Mesenchymal stem cell (in vitro differentiated cells and primary cell): ENCODE measurements at regions not wholly inside any gene's neighbourhood (a gene's known extent, or its start where the extent isn't known, plus 50 kb on each side); places are given as distances from the start of the nearest gene placed in this dataset.
A peak's percentile ranks its signal among the peaks of the same experiment; 100 is the strongest.

ENCODE experiments used
- DNase-seq: peaks from one replicate; pipeline ENCODE4 v3.0.0-alpha.2; 2013
- H2AFZ ChIP-seq: one replicate; pipeline ENCODE4 v1.6.1; 2013; ENCODE audit warnings: low read depth, mild to moderate bottlenecking, control low read depth, inconsistent platforms, low read length, moderate library complexity
- H2AK5ac ChIP-seq: 2 replicates; pipeline ENCODE4 v1.6.1; 2013; ENCODE audit warnings: low read length, moderate library complexity, mild to moderate bottlenecking, inconsistent platforms; ENCODE audit not compliant: severe bottlenecking
- H2BK120ac ChIP-seq: one replicate; pipeline ENCODE4 v1.6.1; 2013; ENCODE audit warnings: low read depth, mild to moderate bottlenecking, inconsistent platforms, low read length, moderate library complexity
- H2BK12ac ChIP-seq, 2 experiments: one replicate each; pipeline ENCODE4 v1.6.1; 2013; ENCODE audit warnings: inconsistent platforms in 2 of 2, low read length in 2 of 2, mild to moderate bottlenecking in 2 of 2, moderate library complexity in 2 of 2, control low read depth in 1 of 2
- H2BK15ac ChIP-seq: one replicate; pipeline ENCODE4 v1.6.1; 2013; ENCODE audit warnings: mild to moderate bottlenecking, low read depth, inconsistent platforms; ENCODE audit not compliant: poor library complexity, severe bottlenecking
- H2BK5ac ChIP-seq: 2 replicates; pipeline ENCODE4 v1.6.1; 2013; ENCODE audit warnings: low read depth, mild to moderate bottlenecking, low read length, control low read depth, inconsistent platforms; ENCODE audit not compliant: poor library complexity, severe bottlenecking
- H3K14ac ChIP-seq, 2 experiments: one replicate each; pipeline ENCODE4 v1.6.1; 2013; ENCODE audit warnings: inconsistent platforms in 2 of 2, low read length in 2 of 2, control low read depth in 1 of 2, mild to moderate bottlenecking in 1 of 2, moderate library complexity in 1 of 2
- H3K18ac ChIP-seq, 2 experiments: one replicate each; pipeline ENCODE4 v1.6.1; 2013; ENCODE audit warnings: inconsistent platforms in 2 of 2, low read length in 2 of 2, control low read depth in 1 of 2, low read depth in 1 of 2, mild to moderate bottlenecking in 1 of 2
- H3K23ac ChIP-seq, 2 experiments: one replicate each; pipeline ENCODE4 v1.6.1; 2013; ENCODE audit warnings: inconsistent platforms in 2 of 2, low read length in 2 of 2, mild to moderate bottlenecking in 2 of 2, moderate library complexity in 2 of 2, control low read depth in 1 of 2
- H3K27ac ChIP-seq: 2 replicates; pipeline ENCODE4 v1.5.1; 2013; ENCODE audit warnings: mild to moderate bottlenecking, moderate library complexity, low read length, control low read depth, inconsistent platforms; ENCODE audit not compliant: poor library complexity, severe bottlenecking
- H3K27me3 ChIP-seq, 2 experiments: 2 replicates each; pipeline versions ENCODE4 v1.6.1 to v1.7.0; 2013; ENCODE audit warnings: low read length in 2 of 2, mild to moderate bottlenecking in 2 of 2, moderate library complexity in 2 of 2, control low read depth in 1 of 2, inconsistent platforms in 1 of 2; ENCODE audit not compliant: control insufficient read depth in 1 of 2, insufficient read depth in 1 of 2
- H3K36me3 ChIP-seq, 2 experiments: 2 replicates each; pipeline versions ENCODE4 v1.6.1 to v1.7.0; 2013; ENCODE audit warnings: low read length in 2 of 2, control low read depth in 1 of 2, inconsistent platforms in 1 of 2, low read depth in 1 of 2, mild to moderate bottlenecking in 1 of 2; ENCODE audit not compliant: insufficient read depth in 2 of 2, control insufficient read depth in 1 of 2
- H3K4ac ChIP-seq, 2 experiments: one replicate each; pipeline ENCODE4 v1.6.1; 2013; ENCODE audit warnings: inconsistent platforms in 2 of 2, low read length in 2 of 2, mild to moderate bottlenecking in 2 of 2, moderate library complexity in 2 of 2, control low read depth in 1 of 2, low read depth in 1 of 2
- H3K4me1 ChIP-seq: 2 replicates; pipeline ENCODE4 v1.6.1; 2013; ENCODE audit warnings: low read depth, low read length, control low read depth; ENCODE audit not compliant: control insufficient read depth, insufficient read depth
- H3K4me2 ChIP-seq: 2 replicates; pipeline ENCODE4 v1.6.1; 2013; ENCODE audit warnings: low read length, mild to moderate bottlenecking, inconsistent platforms; ENCODE audit not compliant: poor library complexity, severe bottlenecking
- H3K4me3 ChIP-seq, 2 experiments: 2 replicates each; pipeline versions ENCODE4 v1.5.1 to v1.7.0; 2013; ENCODE audit warnings: low read length in 2 of 2, mild to moderate bottlenecking in 2 of 2, control low read depth in 1 of 2, low read depth in 1 of 2; ENCODE audit not compliant: insufficient read depth in 1 of 2
- H3K79me1 ChIP-seq: replicated peaks from 2 replicates; pipeline ENCODE4 v1.6.1; 2013; ENCODE audit warnings: mild to moderate bottlenecking, control low read depth, low read length, inconsistent platforms; ENCODE audit not compliant: poor library complexity, severe bottlenecking
- H3K9ac ChIP-seq: 2 replicates; pipeline ENCODE4 v1.7.0; 2013; ENCODE audit warnings: mild to moderate bottlenecking, low read length, moderate library complexity
- H3K9me3 ChIP-seq: 2 replicates; pipeline ENCODE4 v1.7.0; 2013; ENCODE audit warnings: mild to moderate bottlenecking, low read length; ENCODE audit not compliant: control insufficient read depth
- H4K8ac ChIP-seq: one replicate; pipeline ENCODE4 v1.6.1; 2013; ENCODE audit warnings: inconsistent platforms, mild to moderate bottlenecking, low read length, moderate library complexity
- H4K91ac ChIP-seq: one replicate; pipeline ENCODE4 v1.6.1; 2013; ENCODE audit warnings: mild to moderate bottlenecking, low read length, inconsistent platforms
- WGBS: methylation state at CpG from one replicate; pipeline ENCODE4 v1.1.7; 2013; ENCODE audit warnings: mixed read lengths; 5-methylcytosine and 5-hydroxymethylcytosine counted together

GRCh38 chr1:193580419-193580818, 394.0 kb upstream of the B3GALT2 start:
- H3K9me3 ChIP-seq, result no peaks in the 10 kb centered on the region
- no peak overlapping the region for H4K8ac ChIP-seq
- H2AK5ac ChIP-seq, result no peak overlapping the region
- H3K4ac ChIP-seq, result no peak overlapping the region
- no peak overlapping the region for H3K14ac ChIP-seq
- H2AFZ ChIP-seq, result no peak overlapping the region
- H3K9ac ChIP-seq, result no peak overlapping the region
- no peaks in the 10 kb centered on the region for H3K27me3 ChIP-seq
- H4K91ac ChIP-seq, result no peak overlapping the region
- H3K4me3 ChIP-seq, result no peak overlapping the region
- H3K36me3 ChIP-seq, result no peaks in the 10 kb centered on the region
- H3K79me1 ChIP-seq, result no peaks in the 10 kb centered on the region
- H3K4me1 ChIP-seq, result peaks cover 2% of the 10 kb centered on the region
- H3K18ac ChIP-seq, result no peak overlapping the region
- DNase-seq, result no peak
- no peak overlapping the region for H2BK120ac ChIP-seq
- no peak overlapping the region for H2BK5ac ChIP-seq
- H2BK15ac ChIP-seq, result no peak overlapping the region
- H3K4me2 ChIP-seq, result no peak overlapping the region
- no peak overlapping the region for H3K23ac ChIP-seq
- H2BK12ac ChIP-seq, result no peak overlapping the region
- H3K27ac ChIP-seq, result no peak overlapping the region
- no CpG with 5 or more reads among the region's 3 CpGs for WGBS

- Histone ChIP-seq H3K36me3 (no peaks in the 10 kb centered on the region), H2BK15ac (no peak overlapping the region), H4K8ac (no peak overlapping the region), H3K9me3 (no peaks in the 10 kb centered on the region), H3K23ac (no peak overlapping the region), H2AK5ac (no peak overlapping the region), H3K4me3 (no peak overlapping the region), H4K91ac (no peak overlapping the region), H3K18ac (no peak overlapping the region), H2BK12ac (no peak overlapping the region), H3K4me1 (peaks cover 2% of the 10 kb centered on the region), H3K4ac (no peak overlapping the region), H2BK120ac (no peak overlapping the region), H3K27ac (no peak overlapping the region), H3K14ac (no peak overlapping the region), H3K27me3 (no peaks in the 10 kb centered on the region), H2BK5ac (no peak overlapping the region), H3K4me2 (no peak overlapping the region), H3K9ac (no peak overlapping the region), H3K79me1 (no peaks in the 10 kb centered on the region), H2AFZ (no peak overlapping the region)
- DNase-seq, result no peak
- WGBS, result no CpG with 5 or more reads among the region's 1 CpG
These were observed 392.9 kb upstream of the B3GALT2 start for GRCh38 chr1:193579323-193579722.

GRCh38 chr1:193574913-193575312, 388.5 kb upstream of the B3GALT2 start:
- H3K14ac ChIP-seq, result no peak overlapping the region
- no peak overlapping the region for H3K4me2 ChIP-seq
- no peak overlapping the region for H2AK5ac ChIP-seq
- no peaks in the 10 kb centered on the region for H3K36me3 ChIP-seq
- H3K9me3 ChIP-seq, result no peaks in the 10 kb centered on the region
- no peak overlapping the region for H2BK120ac ChIP-seq
- H3K4me1 ChIP-seq, result no peaks in the 10 kb centered on the region
- no peaks in the 10 kb centered on the region for H3K27me3 ChIP-seq
- no peak overlapping the region for H2BK5ac ChIP-seq
- H3K23ac ChIP-seq, result no peak overlapping the region
- no peak overlapping the region for H3K9ac ChIP-seq
- no peak overlapping the region for H4K91ac ChIP-seq
- H2BK15ac ChIP-seq, result no peak overlapping the region
- no peaks in the 10 kb centered on the region for H3K79me1 ChIP-seq
- no peak for DNase-seq
- H3K27ac ChIP-seq, result no peak overlapping the region
- H4K8ac ChIP-seq, result no peak overlapping the region
- no peak overlapping the region for H3K4me3 ChIP-seq
- H3K4ac ChIP-seq, result no peak overlapping the region
- no peak overlapping the region for H3K18ac ChIP-seq
- no peak overlapping the region for H2BK12ac ChIP-seq
- no peak overlapping the region for H2AFZ ChIP-seq

GRCh38 chr1:193569983-193570269, 383.5 kb upstream of the B3GALT2 start:
- H3K27me3 ChIP-seq, result no peaks in the 10 kb centered on the region
- H2BK12ac ChIP-seq, result no peak overlapping the region
- H3K9me3 ChIP-seq, result no peaks in the 10 kb centered on the region
- H2BK15ac ChIP-seq, result no peak overlapping the region
- no peak for DNase-seq
- H3K4me1 ChIP-seq, result no peaks in the 10 kb centered on the region
- no peak overlapping the region for H3K4ac ChIP-seq
- no peak overlapping the region for H2AK5ac ChIP-seq
- no peak overlapping the region for H4K91ac ChIP-seq
- H3K18ac ChIP-seq, result no peak overlapping the region
- no peak overlapping the region for H3K4me2 ChIP-seq
- no peak overlapping the region for H2BK5ac ChIP-seq
- no peak overlapping the region for H4K8ac ChIP-seq
- H3K4me3 ChIP-seq, result no peak overlapping the region
- no peak overlapping the region for H2BK120ac ChIP-seq
- no peak overlapping the region for H3K14ac ChIP-seq
- H3K23ac ChIP-seq, result no peak overlapping the region
- peak overlapping the region; percentile 58 for H3K9ac ChIP-seq
- no peaks in the 10 kb centered on the region for H3K36me3 ChIP-seq
- H2AFZ ChIP-seq, result no peak overlapping the region
- H3K79me1 ChIP-seq, result no peaks in the 10 kb centered on the region
- H3K27ac ChIP-seq, result peak overlapping the region; percentile 88
